Renal cortex interstitium (tissue), 11 donors: ENCODE measurements at regions not wholly inside any gene's neighbourhood (a gene's known extent, or its start where the extent isn't known, plus 50 kb on each side); places are given as distances from the start of the nearest gene placed in this dataset.

Experiments
- DNase-seq, 11 donors: peaks; one replicate each; pipeline ENCODE4 v3.0.0-alpha.2; 2013; ENCODE audit warnings: low read depth in 9 of 11, low spot score in 4 of 11; ENCODE audit errors: extremely low read depth in 1 of 11

DNA sequence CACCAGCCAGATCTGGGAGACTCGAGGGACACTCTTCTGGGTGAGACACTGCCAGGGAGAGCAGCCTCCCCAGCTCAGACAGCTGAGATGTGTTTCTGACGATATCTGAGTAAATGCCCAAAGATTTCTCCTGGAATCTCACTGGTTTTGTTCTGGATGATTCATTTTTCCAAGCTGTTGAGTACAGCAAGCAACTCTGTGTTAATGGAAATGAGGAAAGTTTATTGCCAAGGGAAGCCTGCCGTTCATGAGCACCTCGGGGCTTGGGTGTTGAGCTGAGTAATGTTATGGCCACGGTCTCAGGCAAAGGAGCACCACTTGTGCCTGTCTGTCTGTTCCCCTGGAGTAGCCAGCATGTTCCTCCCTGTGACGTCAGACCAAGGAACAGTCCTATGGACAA lies 1132.4 kb downstream of the BRD1 start:
- DNase-seq: no peak

GRCh38 chr22:48694296-48694883 lies 1133.3 kb downstream of the BRD1 start:
- no peak for DNase-seq

GRCh38 chr22:48693377-48694135 lies 1134.1 kb downstream of the BRD1 start:
- DNase-seq: no peak

DNA sequence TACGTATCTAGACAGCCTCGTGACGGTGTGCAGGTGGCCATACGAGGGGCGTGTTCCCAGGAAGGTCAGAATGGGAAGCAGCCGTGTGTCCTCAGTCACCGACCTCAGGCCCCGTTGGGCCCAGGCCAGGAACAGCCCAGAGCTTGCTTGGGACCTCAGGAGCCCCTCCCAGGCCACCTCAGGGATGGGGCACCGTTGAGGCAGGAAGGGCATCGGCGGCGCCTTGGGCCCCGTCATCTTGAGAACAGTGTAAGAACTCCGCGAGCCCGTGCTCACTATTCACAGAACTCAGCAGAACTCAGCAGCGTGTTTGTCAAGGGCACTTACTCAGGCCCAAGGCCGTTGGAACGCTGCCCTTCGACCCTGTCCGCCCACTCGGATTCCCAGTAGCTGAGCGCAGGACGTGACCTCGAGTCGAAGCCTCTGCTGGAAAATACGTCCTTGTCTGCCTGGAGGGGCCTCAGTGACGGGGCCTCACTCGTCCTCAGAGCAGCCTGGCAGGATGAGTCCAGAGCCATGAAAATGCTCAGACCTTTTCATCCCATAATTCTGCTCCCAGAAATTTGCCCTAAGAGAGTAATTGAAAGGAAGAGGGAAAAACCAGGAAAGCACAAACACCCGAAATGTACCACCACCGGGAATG lies 1134.8 kb downstream of the BRD1 start:
- DNase-seq: no peak

GRCh38 chr22:48691431-48691851 lies 1136.2 kb downstream of the BRD1 start:
- DNase-seq: no peak

- DNase-seq: no peak
These were observed 1136.9 kb downstream of the BRD1 start for GRCh38 chr22:48690583-48691317.

GRCh38 chr22:48689206-48689605 lies 1138.5 kb downstream of the BRD1 start:
- no peak for DNase-seq

DNA sequence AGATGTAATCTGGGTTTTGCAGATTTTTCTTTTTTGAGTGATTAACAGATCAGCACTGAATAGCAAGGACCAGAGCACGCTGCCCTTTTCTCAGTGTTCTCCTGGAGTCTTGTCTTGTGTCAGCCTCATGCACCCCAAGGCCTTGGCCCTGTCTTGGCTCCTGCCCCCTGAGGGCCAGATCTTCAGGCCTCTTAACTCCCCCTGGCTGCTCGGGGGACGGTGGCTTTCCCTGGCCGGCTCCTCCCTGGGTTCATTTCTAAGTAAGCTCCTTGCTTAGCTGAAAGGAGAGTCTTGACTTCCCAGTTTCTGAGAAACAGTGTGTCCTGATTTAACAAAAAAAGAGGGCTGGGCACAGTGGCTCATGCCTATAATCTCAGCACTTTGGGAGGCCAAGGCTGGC lies 1139.3 kb downstream of the BRD1 start:
- no peak for DNase-seq

DNA sequence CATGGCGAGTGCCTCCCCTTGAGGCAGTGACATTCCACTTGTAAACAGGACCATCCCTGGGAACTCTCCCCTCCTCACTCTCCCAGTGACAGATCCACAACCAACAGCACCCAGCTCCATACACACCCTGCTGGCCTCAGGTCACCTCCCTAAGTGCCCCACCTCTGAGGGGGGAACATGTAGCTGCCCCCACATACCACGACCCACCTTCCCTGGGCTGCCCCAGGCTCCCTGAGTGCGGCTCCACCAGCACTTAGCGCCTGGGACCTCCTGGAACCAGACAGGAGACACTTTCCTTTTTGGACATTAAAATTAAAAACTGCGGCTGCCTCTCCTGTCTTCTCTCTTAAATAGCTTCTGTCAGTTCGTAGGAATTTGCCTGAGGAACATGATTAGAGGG lies 1140.1 kb downstream of the BRD1 start:
- no peak for DNase-seq

DNA sequence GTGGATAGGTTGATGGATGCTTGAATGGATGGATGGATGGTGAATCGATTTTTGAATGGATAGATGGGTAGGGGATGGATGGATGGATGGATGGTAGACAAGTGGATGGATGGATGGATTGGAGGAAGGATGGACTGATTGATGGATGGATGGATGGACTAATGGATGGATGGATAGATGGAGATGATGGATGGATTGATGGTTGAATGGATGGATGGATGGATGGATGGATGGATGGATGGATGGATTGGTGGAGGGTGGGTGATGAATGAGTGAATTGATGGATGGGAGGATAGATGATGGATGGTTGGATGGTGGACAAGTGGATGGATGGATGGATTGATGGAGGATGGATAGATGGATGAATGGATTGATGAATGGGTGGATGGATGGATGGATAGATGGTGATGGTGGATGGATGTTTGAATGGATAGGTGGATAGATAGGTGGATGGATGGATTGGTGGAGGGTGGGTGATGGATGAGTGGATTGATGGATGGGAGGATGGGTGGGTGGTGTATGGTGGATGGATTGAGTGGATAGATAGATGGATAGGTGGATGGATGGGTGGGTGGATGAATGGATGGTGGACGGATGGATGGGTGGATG lies 1140.9 kb downstream of the BRD1 start:
- DNase-seq: no peak

DNA sequence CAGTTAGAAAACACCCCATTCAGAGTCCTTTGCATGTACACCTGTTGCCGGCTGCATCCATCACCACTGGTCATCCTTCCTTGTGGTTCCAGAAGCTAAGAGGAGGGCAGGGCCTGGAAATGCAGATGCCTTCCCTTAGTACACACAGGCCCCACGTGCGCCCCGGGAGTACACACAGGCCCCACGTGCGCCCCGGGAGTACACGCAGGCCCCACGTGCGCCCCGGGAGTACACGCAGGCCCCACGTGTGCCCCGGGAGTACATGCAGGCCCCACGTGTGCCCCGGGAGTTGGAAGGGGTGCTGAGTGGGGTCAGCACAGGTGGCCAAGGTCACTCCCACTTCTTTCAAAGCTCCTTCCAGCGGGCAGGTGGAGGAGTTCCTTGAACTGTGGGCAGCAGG lies 1141.9 kb downstream of the BRD1 start:
- DNase-seq: no peak

DNA sequence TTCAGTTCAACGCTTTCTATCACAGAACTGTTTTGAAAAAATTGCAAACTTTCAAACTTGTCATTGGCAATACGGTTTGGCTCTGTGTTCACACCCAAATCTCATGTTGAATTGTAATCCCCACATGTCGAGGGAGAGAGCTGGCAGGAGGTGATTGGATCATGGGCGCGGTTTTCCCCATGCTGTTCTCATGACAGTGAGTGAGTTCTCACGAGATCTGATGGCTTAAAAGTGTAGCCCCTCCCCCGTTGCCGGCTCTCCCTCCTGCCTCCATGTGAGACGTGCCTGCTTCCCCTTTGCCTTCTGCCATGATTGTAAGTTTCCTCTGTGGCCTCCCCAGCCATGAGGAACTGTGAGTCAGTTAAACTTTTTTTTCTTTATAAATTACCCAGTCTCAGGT lies 1144.0 kb downstream of the BRD1 start:
- DNase-seq: no peak

- no peak for DNase-seq
These were observed 1145.2 kb downstream of the BRD1 start for GRCh38 chr22:48682504-48682903.

DNA sequence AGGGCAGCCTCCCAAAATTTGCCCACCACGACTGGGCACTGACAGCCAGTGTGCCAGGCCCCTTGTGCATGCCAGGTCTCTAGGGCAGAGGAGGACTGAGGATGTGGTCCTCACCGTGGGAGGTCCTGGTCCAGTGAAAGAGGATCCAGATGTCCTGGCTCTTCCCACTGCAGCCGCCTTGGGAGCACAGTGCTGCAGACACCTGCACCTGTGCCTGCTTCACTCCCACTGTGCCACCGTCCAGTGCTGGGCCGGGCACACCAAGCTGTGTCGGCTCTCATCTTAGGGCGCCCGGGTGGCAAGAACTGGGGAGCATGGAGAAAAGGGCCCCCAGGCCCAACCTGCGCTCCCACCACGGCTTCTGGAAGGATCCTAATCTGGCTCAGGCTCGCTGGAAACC lies 1147.1 kb downstream of the BRD1 start:
- no peak for DNase-seq

DNA sequence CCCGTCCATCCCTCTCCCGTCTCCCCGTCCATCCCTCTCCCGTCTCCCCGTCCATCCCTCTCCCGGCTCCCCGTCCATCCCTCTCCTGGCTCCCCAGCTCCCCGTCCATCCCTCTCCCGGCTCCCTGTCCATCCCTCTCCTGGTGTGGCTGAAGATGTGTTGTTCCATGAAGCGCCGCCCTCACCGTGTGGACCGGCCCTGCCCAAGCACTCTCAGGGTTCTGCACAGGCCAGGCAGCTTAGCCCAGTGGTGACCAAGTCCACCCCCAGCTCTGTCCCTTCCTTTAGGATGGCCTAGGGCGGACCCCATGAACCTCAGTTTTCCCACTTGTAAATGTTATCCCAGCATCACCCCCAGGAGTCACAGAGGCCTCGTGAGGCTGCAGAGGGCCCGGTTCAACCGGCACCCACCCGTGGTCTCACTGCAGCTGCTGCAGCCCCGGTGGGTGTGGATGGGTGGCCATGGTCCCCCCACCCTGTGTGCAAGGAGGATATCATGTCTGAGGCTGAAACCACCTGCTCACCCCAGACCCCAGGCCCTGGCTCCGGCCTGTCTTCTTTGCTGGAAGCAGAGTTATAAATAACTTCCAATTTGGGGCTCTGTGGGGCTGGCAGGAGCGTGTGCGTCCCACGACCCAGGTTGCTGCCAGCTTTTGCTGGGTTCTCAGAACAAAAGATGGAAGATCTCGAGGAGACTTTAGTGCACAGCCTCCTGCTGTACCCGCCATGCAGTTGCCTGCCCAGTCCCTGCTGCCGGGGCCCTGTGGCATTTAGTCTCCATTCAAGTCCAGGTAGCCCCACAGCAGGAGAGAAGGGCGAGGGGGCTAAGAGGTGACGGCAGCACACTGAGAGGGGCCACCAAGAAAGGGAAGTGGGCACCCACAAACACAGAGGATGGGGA lies 1147.8 kb downstream of the BRD1 start:
- DNase-seq: no peak

DNA sequence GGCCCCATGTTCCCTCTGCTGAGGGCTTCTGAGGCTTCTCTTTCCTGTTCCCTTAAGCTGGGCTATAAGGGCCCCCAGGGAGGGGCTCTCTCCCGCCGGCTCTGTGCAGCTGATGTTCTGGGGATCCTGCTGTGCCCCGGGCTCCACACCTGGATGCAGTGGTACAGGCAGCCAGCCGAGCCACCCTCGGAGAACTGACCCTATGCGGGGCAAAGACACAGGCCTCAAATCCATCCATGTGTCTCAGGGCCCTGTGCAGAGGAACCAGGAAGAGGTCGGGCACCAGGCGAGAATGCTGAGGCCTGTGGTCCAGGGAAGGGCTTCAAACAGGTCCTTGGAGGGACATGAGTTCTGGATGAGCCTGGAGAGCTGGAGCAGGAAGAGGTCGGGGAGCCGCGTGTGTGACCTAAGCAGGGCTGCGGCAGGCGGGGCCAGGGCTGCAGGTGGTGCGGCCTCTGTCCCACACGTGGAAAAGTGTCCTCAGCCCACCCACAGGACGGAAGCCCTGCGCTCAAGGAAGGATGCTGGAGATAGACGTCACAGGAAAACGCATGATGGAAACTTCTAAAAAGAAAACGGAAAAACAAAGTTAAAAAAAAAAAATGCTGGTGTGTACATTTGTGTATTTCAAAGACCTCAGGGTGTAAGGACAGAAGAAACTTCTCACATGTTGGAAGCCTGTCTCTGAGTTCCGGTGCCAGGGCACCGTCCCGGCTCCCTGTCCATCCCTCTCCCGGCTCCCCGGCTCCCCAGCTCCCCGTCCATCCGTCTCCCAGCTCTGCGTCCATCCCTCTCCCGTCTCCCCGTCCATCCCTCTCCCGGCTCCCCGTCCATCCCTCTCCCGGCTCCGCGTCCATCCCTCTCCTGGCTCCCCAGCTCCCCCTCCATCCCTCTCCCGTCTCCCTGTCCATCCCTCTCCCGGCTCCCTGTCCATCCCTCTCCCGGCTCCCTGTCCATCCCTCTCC lies 1149.2 kb downstream of the BRD1 start:
- DNase-seq: no peak

DNA sequence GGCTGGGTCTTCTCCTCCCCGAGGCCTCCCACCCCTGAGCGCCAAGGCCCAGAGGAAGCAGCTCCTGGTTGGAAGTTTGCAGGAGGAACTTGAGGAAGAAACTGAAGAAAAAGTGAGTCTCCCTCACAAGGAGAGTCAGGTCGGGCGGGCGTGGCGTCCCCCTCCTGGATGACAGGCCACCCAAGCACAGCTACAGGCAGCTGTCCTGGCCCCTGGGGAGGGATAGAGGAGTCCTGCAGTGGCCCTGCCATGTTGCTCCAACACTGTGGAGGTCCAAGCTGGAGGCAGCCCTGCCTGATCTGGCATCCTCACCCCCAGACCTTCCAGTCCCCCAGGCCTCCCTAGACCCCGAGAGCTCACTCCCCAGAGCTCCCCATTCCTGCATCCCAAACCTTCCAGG lies 1150.1 kb downstream of the BRD1 start:
- DNase-seq: no peak

GRCh38 chr22:48677168-48677520 lies 1150.5 kb downstream of the BRD1 start:
- no peak for DNase-seq
